ENCODE measurements at regions not wholly inside any gene's neighbourhood (a gene's known extent, or its start where the extent isn't known, plus 50 kb on each side); places are given as distances from the start of the nearest gene placed in this dataset.

DNA sequence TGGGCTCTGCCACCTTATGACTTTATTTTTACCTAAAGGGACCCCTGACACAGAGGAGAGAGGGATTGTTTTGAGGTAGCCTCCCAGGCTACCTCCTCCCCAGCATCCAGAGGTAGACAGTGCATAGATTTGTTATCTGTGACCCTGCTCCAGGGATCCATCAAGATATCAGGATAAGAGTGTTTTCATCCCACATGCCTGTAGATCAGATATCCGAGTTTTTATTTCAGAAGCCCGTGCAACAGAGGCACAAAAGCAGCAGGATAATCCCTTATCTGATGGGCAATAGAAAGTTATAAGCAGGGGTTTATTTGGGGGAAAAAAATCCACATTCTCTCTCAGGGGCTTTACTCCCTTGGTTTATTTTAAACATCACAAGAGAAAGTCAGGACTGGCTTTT is 117.0 kb upstream of the RPH3A start:
- DNase-seq (ENCODE audit: low read depth) = no peak
- no peak overlapping the region for H3K4me3 ChIP-seq (ENCODE audit: low read length)
- TF ChIP-seq, protein P1, sequence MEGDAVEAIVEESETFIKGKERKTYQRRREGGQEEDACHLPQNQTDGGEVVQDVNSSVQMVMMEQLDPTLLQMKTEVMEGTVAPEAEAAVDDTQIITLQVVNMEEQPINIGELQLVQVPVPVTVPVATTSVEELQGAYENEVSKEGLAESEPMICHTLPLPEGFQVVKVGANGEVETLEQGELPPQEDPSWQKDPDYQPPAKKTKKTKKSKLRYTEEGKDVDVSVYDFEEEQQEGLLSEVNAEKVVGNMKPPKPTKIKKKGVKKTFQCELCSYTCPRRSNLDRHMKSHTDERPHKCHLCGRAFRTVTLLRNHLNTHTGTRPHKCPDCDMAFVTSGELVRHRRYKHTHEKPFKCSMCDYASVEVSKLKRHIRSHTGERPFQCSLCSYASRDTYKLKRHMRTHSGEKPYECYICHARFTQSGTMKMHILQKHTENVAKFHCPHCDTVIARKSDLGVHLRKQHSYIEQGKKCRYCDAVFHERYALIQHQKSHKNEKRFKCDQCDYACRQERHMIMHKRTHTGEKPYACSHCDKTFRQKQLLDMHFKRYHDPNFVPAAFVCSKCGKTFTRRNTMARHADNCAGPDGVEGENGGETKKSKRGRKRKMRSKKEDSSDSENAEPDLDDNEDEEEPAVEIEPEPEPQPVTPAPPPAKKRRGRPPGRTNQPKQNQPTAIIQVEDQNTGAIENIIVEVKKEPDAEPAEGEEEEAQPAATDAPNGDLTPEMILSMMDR (IDR thresholded peaks at IDR 0.05; ENCODE audit: insufficient read depth, low read depth, low read length, missing control alignments) = no peak

DNA sequence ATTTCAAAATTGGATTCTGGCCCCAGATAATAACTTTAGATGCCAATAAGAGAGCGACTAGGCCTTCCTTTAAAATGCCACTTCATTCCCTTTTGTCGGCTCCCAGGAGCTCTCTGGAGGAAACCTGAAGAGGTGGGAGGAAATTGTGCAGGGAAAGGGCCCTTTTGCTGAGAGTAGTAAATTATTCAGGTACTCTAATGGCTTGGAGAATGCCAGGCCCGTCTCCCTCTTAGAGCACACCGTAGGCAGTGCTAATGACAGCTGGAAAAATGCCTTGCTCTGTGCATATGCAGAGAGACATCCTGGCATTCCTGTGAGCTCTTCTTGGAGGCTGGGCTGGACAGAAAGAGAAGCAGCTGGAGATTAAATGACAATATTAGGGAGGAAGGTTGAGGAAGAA is 115.0 kb upstream of the RPH3A start:
- DNase-seq (ENCODE audit: low read depth) = no peak
- TF ChIP-seq, protein P1 (IDR thresholded peaks at IDR 0.05; ENCODE audit: insufficient read depth, low read depth, low read length, missing control alignments) = no peak
- H3K4me3 ChIP-seq (ENCODE audit: low read length) = no peak overlapping the region

DNA sequence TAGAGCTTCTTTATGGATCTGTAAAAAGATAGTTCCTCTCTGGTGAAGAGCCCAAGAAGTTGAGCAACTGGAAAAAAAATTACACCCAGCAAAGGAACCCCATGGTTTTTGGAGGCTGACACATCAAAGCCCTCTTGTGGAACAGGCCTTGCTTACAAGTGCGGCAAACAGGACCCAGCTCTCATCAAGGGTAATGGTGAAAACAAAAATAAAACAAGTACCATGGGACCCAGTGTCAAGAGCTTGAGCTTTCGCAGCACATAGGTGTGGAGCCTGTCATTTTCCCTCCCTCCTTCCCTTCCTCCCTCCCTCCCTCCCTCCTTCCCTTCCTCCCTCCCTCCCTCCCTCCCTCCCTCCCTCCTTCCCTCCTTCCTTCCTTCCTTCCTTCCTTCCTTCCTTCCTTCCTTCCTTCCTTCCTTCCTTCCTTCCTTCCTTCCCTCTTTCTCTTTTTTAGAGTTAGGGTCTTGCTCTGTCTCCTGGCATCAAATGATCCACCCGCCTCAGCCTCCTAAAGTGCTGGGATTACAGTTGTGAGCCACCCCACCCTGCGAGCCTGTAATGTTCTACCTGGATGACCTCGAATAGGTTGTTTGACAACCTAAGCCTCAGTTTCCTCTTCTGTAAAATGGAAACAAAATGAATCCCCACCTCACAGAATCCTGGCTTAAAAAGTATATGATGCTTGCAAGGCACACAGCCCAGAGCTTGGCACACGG is 114.3 kb upstream of the RPH3A start:
- H3K4me3 ChIP-seq (ENCODE audit: low read length) = no peak overlapping the region
- TF ChIP-seq, protein P1 (IDR thresholded peaks at IDR 0.05; ENCODE audit: insufficient read depth, low read depth, low read length, missing control alignments) = no peak
- DNase-seq (ENCODE audit: low read depth) = no peak

DNA sequence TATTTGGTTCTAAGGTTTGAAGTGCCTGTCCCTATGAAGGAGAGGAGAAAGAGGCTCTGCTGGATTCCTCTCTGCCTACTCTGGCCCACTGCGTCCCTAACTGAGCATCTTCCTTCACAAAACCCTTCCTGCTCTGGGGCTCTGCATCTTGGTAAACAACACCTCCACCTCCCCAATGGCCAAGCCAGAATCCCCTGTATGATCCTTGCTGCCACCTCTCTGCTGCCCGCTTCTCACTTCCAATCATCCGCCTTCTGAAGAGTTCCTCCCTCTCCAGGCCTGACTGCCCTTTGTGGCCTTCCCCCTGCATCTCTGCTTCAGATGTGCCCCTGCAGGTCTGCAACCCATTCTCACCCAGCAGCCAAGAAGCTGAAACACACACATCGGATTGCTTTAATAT is 110.6 kb upstream of the RPH3A start:
- TF ChIP-seq, protein P1 (IDR thresholded peaks at IDR 0.05; ENCODE audit: insufficient read depth, low read depth, low read length, missing control alignments) = no peak
- no peak for DNase-seq (ENCODE audit: low read depth)
- H3K4me3 ChIP-seq (ENCODE audit: low read length) = no peak overlapping the region

DNA sequence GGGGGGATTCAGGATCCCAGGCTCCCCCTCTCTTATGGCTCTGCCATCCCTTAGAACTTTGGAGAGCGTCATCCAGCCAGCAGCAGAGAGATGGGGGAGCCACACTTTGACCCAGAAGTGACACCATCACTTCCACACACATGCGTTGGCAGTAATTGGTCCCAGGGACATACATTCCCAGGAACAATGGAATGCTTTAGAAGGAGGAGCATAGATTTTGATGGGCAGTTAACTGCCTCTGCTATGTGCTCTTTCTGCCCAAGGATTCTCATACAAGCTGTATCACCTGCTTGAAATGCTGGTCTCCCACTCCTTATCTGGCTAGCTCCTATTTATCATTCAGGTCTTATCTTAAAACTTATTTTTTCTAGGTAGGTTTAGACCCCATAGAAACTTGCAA is 109.0 kb upstream of the RPH3A start:
- DNase-seq (ENCODE audit: low read depth) = no peak
- TF ChIP-seq, protein P1 (IDR thresholded peaks at IDR 0.05; ENCODE audit: insufficient read depth, low read depth, low read length, missing control alignments) = no peak
- no peak overlapping the region for H3K4me3 ChIP-seq (ENCODE audit: low read length)

DNA sequence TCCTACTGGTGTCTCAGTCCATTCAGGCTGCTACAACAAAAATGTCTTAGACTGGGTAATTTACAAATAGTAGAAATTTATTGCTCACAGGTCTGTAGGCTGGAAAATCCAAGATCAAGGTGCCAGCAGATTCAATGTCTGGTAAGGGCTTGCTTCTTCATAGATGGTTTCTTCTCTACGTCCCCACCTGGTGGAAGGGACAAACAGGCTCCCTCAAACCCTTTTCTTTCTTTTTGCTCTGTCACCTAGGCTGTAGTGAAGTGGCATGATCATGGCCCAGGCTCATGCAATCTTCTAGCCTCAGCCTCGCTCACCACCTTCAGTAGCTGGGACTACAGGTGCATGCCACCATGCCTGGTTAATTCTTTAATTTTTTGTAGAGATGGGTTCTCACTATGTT is 106.8 kb upstream of the RPH3A start:
- H3K4me3 ChIP-seq (ENCODE audit: low read length) = no peak overlapping the region
- no peak for DNase-seq (ENCODE audit: low read depth)
- TF ChIP-seq, protein P1 (IDR thresholded peaks at IDR 0.05; ENCODE audit: insufficient read depth, low read depth, low read length, missing control alignments) = no peak

DNA sequence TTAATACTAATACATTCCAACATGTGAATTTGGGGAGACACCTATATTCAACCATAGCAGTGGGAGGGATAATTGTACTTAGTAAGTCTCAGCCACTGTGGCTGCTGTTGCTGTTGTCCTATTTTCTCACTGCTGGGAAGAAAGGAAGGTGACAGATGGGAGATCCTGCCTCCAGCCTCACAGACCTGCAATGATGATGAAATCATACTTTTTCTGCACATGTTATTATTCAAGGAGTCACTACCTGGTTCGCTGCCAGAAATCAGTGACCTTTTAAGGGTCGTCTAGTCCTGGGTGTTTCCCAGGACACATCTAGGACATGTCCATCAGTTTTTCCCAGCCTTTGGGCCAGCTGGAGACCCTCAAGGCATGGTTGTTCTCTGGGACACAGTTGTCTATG is 106.2 kb upstream of the RPH3A start:
- TF ChIP-seq, protein P1 (IDR thresholded peaks at IDR 0.05; ENCODE audit: insufficient read depth, low read depth, low read length, missing control alignments) = no peak
- DNase-seq (ENCODE audit: low read depth) = no peak

More for the DNA sequence above, 106.2 kb upstream of the RPH3A start:
- H3K4me3 ChIP-seq (ENCODE audit: low read length) = no peak overlapping the region
